Fibroblast of lung (primary cell): ENCODE measurements at regions not wholly inside any gene's neighbourhood (a gene's known extent, or its start where the extent isn't known, plus 50 kb on each side); places are given as distances from the start of the nearest gene placed in this dataset.
A peak's percentile ranks its signal among the peaks of the same experiment; 100 is the strongest.

Experiments
- DNase-seq, 2 donors: peaks; one replicate each; pipeline versions ENCODE4 v3.0.0 to v3.0.0-alpha.2; 2010; ENCODE audit warnings: low read depth in 2 of 2
- H2AFZ ChIP-seq: 2 replicates; pipeline ENCODE4 v1.5.1; 2012; ENCODE audit warnings: low read length, control low read depth, inconsistent platforms
- H3K27ac ChIP-seq: 2 replicates; pipeline ENCODE4 v1.5.1; 2011; ENCODE audit warnings: low read length, control low read depth; ENCODE audit not compliant: insufficient read depth
- H3K27me3 ChIP-seq: 2 replicates; pipeline ENCODE4 v1.5.1; 2011; ENCODE audit warnings: mild to moderate bottlenecking, low read length; ENCODE audit not compliant: control insufficient read depth, insufficient read depth
- H3K36me3 ChIP-seq: 2 replicates; pipeline ENCODE4 v1.5.1; 2011; ENCODE audit warnings: low read length; ENCODE audit not compliant: control insufficient read depth, insufficient read depth
- H3K4me1 ChIP-seq: 2 replicates; pipeline ENCODE4 v1.5.1; 2011; ENCODE audit warnings: low read length; ENCODE audit not compliant: control insufficient read depth, insufficient read depth; ENCODE audit errors: extremely low read depth
- H3K4me2 ChIP-seq: 2 replicates; pipeline ENCODE4 v1.5.1; 2011; ENCODE audit warnings: low read length, control low read depth; ENCODE audit not compliant: insufficient read depth; ENCODE audit errors: extremely low read depth
- H3K4me3 ChIP-seq, 4 experiments: fragments of 200-600 bp in 1 of 4; sonication (generic) in 1 of 4; replicated peaks in 1 of 4; 2 replicates each; pipeline ENCODE4 v1.5.1; 2011 to 2016; ENCODE audit warnings: low read length in 4 of 4, low read depth in 3 of 4, mild to moderate bottlenecking in 3 of 4, control low read depth in 2 of 4, inconsistent platforms in 1 of 4, mixed read lengths in 1 of 4; ENCODE audit not compliant: insufficient read depth in 1 of 4; ENCODE audit errors: control extremely low read depth in 1 of 4
- H3K79me2 ChIP-seq: 2 replicates; pipeline ENCODE4 v1.5.1; 2012; ENCODE audit warnings: mild to moderate bottlenecking, low read length, inconsistent platforms; ENCODE audit not compliant: control insufficient read depth, insufficient read depth
- H3K9ac ChIP-seq: 2 replicates; pipeline ENCODE4 v1.5.1; 2011; ENCODE audit warnings: mild to moderate bottlenecking, low read length, control low read depth; ENCODE audit not compliant: insufficient read depth
- H3K9me3 ChIP-seq: 2 replicates; pipeline ENCODE4 v1.5.1; 2012; ENCODE audit warnings: low read depth, low read length; ENCODE audit not compliant: control insufficient read depth, insufficient read depth
- H4K20me1 ChIP-seq: 2 replicates; pipeline ENCODE4 v1.5.1; 2011; ENCODE audit warnings: low read length; ENCODE audit not compliant: control insufficient read depth, insufficient read depth; ENCODE audit errors: extremely low read depth
- EZH2 ChIP-seq: IDR thresholded peaks from 2 replicates; pipeline ENCODE4 v1.5.1; 2012; ENCODE audit warnings: low read length, control low read depth, mild to moderate bottlenecking; ENCODE audit errors: missing control alignments
- TF ChIP-seq, protein P1 (sequence below), 2 donors: IDR thresholded peaks in 1 of 2; conservative IDR thresholded peaks in 1 of 2; 1 replicate in 1 of 2; 2 replicates in 1 of 2; pipeline ENCODE4 v1.5.1; 2011 to 2012; ENCODE audit warnings: low read length in 2 of 2, control low read depth in 1 of 2, inconsistent platforms in 1 of 2, low read depth in 1 of 2, mild to moderate bottlenecking in 1 of 2

DNA sequence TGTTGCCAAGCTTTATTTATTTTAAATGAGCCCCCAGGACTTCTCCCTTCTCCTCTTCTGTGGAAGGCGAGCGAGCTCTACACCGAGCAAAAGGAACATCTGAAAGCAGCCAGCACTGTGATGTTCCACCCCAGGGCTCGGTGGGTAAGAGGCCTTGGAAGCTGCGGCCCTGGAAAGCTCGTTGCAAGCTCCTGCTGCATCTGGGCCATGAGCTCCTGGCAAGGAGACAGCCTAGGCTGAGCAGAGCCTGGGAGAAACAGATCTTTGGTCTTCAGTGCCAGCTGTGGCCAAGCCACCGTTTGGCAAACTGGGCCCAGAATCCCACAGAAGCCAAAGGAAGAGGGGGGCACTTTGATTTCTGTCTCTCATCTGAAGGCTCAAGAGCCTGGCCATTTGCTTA, 114.1 kb downstream of the ENGASE start:
- TF ChIP-seq EZH2, result no peak
- Histone ChIP-seq H4K20me1 (no peaks in the 10 kb centered on the region), H2AFZ (no peak overlapping the region), H3K4me3 (no peak overlapping the region), H3K4me1 (no peaks in the 10 kb centered on the region), H3K79me2 (no peaks in the 10 kb centered on the region), H3K27ac (no peak overlapping the region), H3K36me3 (no peaks in the 10 kb centered on the region), H3K27me3 (peaks cover 6% of the 10 kb centered on the region), H3K9me3 (no peaks in the 10 kb centered on the region), H3K9ac (no peak overlapping the region), H3K4me2 (no peak overlapping the region)
- DNase-seq, result no peak

DNA sequence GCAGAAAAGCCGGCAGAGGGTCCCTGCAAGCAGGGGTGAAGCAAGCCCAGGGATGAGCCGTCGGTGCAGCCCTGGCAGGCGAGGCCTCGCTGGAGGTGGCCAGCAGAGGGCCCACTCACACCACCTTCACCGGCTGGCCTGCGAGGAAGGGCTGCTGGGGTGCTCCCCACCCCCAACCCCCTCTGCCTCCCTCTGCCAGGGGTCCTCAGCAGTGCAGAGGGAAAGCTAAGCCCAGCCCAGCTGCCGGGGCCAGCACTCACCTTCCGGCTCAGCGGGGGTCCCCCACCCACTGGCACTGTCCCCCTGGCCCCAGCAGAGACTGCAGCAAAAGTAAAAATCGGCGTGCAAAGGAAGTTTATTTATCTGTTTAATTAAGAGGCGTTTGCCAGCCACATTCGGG, 113.4 kb downstream of the ENGASE start:
- no peak for DNase-seq
- TF ChIP-seq, protein P1, sequence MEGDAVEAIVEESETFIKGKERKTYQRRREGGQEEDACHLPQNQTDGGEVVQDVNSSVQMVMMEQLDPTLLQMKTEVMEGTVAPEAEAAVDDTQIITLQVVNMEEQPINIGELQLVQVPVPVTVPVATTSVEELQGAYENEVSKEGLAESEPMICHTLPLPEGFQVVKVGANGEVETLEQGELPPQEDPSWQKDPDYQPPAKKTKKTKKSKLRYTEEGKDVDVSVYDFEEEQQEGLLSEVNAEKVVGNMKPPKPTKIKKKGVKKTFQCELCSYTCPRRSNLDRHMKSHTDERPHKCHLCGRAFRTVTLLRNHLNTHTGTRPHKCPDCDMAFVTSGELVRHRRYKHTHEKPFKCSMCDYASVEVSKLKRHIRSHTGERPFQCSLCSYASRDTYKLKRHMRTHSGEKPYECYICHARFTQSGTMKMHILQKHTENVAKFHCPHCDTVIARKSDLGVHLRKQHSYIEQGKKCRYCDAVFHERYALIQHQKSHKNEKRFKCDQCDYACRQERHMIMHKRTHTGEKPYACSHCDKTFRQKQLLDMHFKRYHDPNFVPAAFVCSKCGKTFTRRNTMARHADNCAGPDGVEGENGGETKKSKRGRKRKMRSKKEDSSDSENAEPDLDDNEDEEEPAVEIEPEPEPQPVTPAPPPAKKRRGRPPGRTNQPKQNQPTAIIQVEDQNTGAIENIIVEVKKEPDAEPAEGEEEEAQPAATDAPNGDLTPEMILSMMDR (conservative IDR thresholded peaks at IDR 0.05 in 1 of 2, IDR thresholded peaks at IDR 0.05 in 1 of 2; ENCODE audit: low read depth in 1 of 2, low read length in 2 of 2), result peak; percentile 34
- no peak for TF ChIP-seq EZH2
- H3K27me3 ChIP-seq, result peaks cover 6% of the 10 kb centered on the region
- H3K9ac ChIP-seq, result no peak overlapping the region
- no peak overlapping the region for H2AFZ ChIP-seq
- H4K20me1 ChIP-seq, result no peaks in the 10 kb centered on the region
- H3K27ac ChIP-seq, result no peak overlapping the region
- no peaks in the 10 kb centered on the region for H3K36me3 ChIP-seq
- no peaks in the 10 kb centered on the region for H3K4me1 ChIP-seq
- no peaks in the 10 kb centered on the region for H3K9me3 ChIP-seq
- H3K79me2 ChIP-seq, result no peaks in the 10 kb centered on the region
- H3K4me2 ChIP-seq, result no peak overlapping the region
- no peak overlapping the region for H3K4me3 ChIP-seq

DNA sequence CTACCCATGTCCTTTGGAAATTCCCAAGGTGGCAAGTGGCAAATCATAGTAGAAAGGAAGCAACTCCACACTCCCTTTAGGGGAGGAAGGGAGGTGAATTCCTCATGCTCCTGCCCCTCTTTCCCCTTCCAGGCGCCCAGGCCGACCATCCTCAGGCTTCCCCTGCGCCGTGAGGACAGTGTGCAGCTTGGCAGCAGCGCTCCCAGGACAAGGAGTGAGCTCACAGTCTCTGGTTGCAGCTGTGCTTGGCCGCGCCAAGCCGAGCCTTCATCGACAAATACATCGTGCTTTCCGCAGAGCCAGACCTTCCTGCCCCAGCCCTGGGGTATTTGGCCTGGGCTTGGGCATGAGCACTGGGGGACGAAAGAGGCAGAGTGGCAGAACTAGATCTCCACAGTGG, 112.6 kb downstream of the ENGASE start:
- H4K20me1 ChIP-seq, result no peaks in the 10 kb centered on the region
- peaks cover 6% of the 10 kb centered on the region for H3K27me3 ChIP-seq
- H3K4me1 ChIP-seq, result no peaks in the 10 kb centered on the region
- no peak overlapping the region for H3K9ac ChIP-seq
- no peaks in the 10 kb centered on the region for H3K36me3 ChIP-seq
- H3K79me2 ChIP-seq, result no peaks in the 10 kb centered on the region
- no peak overlapping the region for H3K4me2 ChIP-seq
- H2AFZ ChIP-seq, result no peak overlapping the region
- no peak for TF ChIP-seq EZH2
- TF ChIP-seq, protein P1 (conservative IDR thresholded peaks at IDR 0.05 in 1 of 2, IDR thresholded peaks at IDR 0.05 in 1 of 2; ENCODE audit: low read depth in 1 of 2, low read length in 2 of 2), result no peak
- no peak for DNase-seq
- no peak overlapping the region for H3K4me3 ChIP-seq
- no peaks in the 10 kb centered on the region for H3K9me3 ChIP-seq
- H3K27ac ChIP-seq, result no peak overlapping the region
